Chondrocyte (in vitro differentiated cells): ENCODE measurements at regions not wholly inside any gene's neighbourhood (a gene's known extent, or its start where the extent isn't known, plus 50 kb on each side); places are given as distances from the start of the nearest gene placed in this dataset.

ENCODE experiments used
- DNase-seq: peaks from one replicate; pipeline ENCODE4 v3.0.0; 2021; ENCODE audit warnings: mixed read lengths, low spot score
- H3K27ac Mint-ChIP-seq: one replicate; pipeline ENCODE4 v1.8.0; 2021; ENCODE audit warnings: mild to moderate bottlenecking, moderate library complexity, mixed read lengths; ENCODE audit not compliant: unreplicated experiment
- H3K27me3 Mint-ChIP-seq: 2 replicates; pipeline ENCODE4 v1.8.0; 2021; ENCODE audit warnings: low read depth, mixed read lengths
- H3K36me3 Mint-ChIP-seq: 2 replicates; pipeline ENCODE4 v1.8.0; 2021; ENCODE audit warnings: low read depth, mixed read lengths
- H3K4me1 Mint-ChIP-seq: 2 replicates; pipeline ENCODE4 v1.8.0; 2021; ENCODE audit warnings: low read depth, mild to moderate bottlenecking, mixed read lengths
- H3K4me3 Mint-ChIP-seq: one replicate; pipeline ENCODE4 v1.8.0; 2021; ENCODE audit warnings: mild to moderate bottlenecking, moderate library complexity, mixed read lengths; ENCODE audit not compliant: unreplicated experiment
- H3K9me3 Mint-ChIP-seq: 2 replicates; pipeline ENCODE4 v1.8.0; 2021; ENCODE audit warnings: low read depth, mixed read lengths
- CTCF ChIP-seq: fragments of 200-600 bp; sonication (generic); IDR thresholded peaks from 2 replicates; pipeline ENCODE4 v1.5.0; 2021; ENCODE audit warnings: antibody characterized with exemption, mild to moderate bottlenecking, moderate library complexity

- peaks cover 13% of the 10 kb centered on the region for H3K9me3 Mint-ChIP-seq
- no peak for TF ChIP-seq CTCF
- H3K36me3 Mint-ChIP-seq, result peaks cover 2% of the 10 kb centered on the region
- H3K27ac Mint-ChIP-seq, result no peak overlapping the region
- no peaks in the 10 kb centered on the region for H3K27me3 Mint-ChIP-seq
- no peak for DNase-seq
- H3K4me3 Mint-ChIP-seq, result no peak overlapping the region
- H3K4me1 Mint-ChIP-seq, result no peaks in the 10 kb centered on the region
These were observed 302.0 kb upstream of the RND3 start for GRCh38 chr2:150789376-150789905.

- DNase-seq, result no peak
These were observed 301.1 kb upstream of the RND3 start for GRCh38 chr2:150788426-150789140.

GRCh38 chr2:150787353-150788093 is 300.1 kb upstream of the RND3 start:
- no peak overlapping the region for H3K27ac Mint-ChIP-seq
- H3K4me1 Mint-ChIP-seq, result no peaks in the 10 kb centered on the region
- H3K27me3 Mint-ChIP-seq, result no peaks in the 10 kb centered on the region
- H3K9me3 Mint-ChIP-seq, result peaks cover 11% of the 10 kb centered on the region
- H3K4me3 Mint-ChIP-seq, result no peak overlapping the region
- no peak for TF ChIP-seq CTCF
- no peak for DNase-seq
- H3K36me3 Mint-ChIP-seq, result peaks cover 2% of the 10 kb centered on the region

More at GRCh38 chr2:150788426-150789140, 301.1 kb upstream of the RND3 start:
- H3K4me1 Mint-ChIP-seq, result no peaks in the 10 kb centered on the region
- no peak overlapping the region for H3K4me3 Mint-ChIP-seq
- H3K36me3 Mint-ChIP-seq, result peaks cover 2% of the 10 kb centered on the region
- H3K9me3 Mint-ChIP-seq, result peaks cover 11% of the 10 kb centered on the region
- H3K27me3 Mint-ChIP-seq, result no peaks in the 10 kb centered on the region
- H3K27ac Mint-ChIP-seq, result no peak overlapping the region
- no peak for TF ChIP-seq CTCF

GRCh38 chr2:150784389-150784788 is 296.9 kb upstream of the RND3 start:
- no peak for TF ChIP-seq CTCF
- H3K4me3 Mint-ChIP-seq, result no peak overlapping the region
- no peak for DNase-seq
- peaks cover 6% of the 10 kb centered on the region for H3K4me1 Mint-ChIP-seq
- no peaks in the 10 kb centered on the region for H3K27me3 Mint-ChIP-seq
- H3K27ac Mint-ChIP-seq, result no peak overlapping the region
- H3K9me3 Mint-ChIP-seq, result peaks cover 2% of the 10 kb centered on the region
- no peaks in the 10 kb centered on the region for H3K36me3 Mint-ChIP-seq

- no peaks in the 10 kb centered on the region for H3K9me3 Mint-ChIP-seq
- DNase-seq, result no peak
- H3K27me3 Mint-ChIP-seq, result no peaks in the 10 kb centered on the region
- H3K4me1 Mint-ChIP-seq, result peaks cover 11% of the 10 kb centered on the region
- no peak overlapping the region for H3K4me3 Mint-ChIP-seq
- TF ChIP-seq CTCF, result no peak
- H3K36me3 Mint-ChIP-seq, result no peaks in the 10 kb centered on the region
- H3K27ac Mint-ChIP-seq, result no peak overlapping the region
These were observed 296.4 kb upstream of the RND3 start for GRCh38 chr2:150783896-150784295.
